ENCODE measurements at regions not wholly inside any gene's neighbourhood (a gene's known extent, or its start where the extent isn't known, plus 50 kb on each side); places are given as distances from the start of the nearest gene placed in this dataset.

DNA sequence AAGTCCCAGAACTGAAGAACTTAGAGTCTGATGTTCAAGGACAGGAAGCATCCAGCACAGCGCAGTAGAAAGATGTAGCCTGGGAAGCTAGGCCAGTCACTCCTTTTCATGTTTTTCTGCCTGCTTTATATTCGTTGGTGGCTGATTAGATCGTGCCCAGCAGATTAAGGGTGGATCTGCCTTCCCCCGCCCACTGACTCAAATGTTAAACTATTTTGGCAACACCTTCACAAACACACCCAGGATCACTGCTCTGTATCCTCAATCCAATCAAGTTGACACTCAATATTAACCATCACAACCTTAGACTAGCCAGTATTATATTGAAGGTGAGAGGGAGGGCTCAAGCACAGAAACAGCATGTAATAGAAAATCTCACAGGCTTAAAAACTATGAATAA, 222.9 kb downstream of the C12orf50 start:
- ChIA-PET CTCF (no interaction called here), POLR2A (no interaction called here)
- no peak overlapping the region for H3K4me3 ChIP-seq (ENCODE audit: low read length)
- intact Hi-C loops (cut with DNase I, micrococcal nuclease) = no loop called here
- no peaks in the 10 kb centered on the region for H3K4me1 ChIP-seq (ENCODE audit: insufficient read depth, low read length)
- Mint-ChIP-seq H3K36me3 (ENCODE audit: low read depth) (no peaks in the 10 kb centered on the region), H3K4me1 (ENCODE audit: low read depth) (no peaks in the 10 kb centered on the region), H3K9me3 (no peaks in the 10 kb centered on the region), H3K27me3 (no peaks in the 10 kb centered on the region), H3K4me3 (no peak overlapping the region), H3K27ac (no peak overlapping the region)
- DNase-seq = no peak
- no peaks in the 10 kb centered on the region for H3K27me3 ChIP-seq (ENCODE audit: control insufficient read depth in 1 of 2, insufficient read depth in 2 of 2, low read length in 2 of 2)
- H3K27ac ChIP-seq (ENCODE audit: low read depth in 1 of 2, low read length in 2 of 2) = no peak overlapping the region
- ATAC-seq (ENCODE audit: poor library complexity) = no peak
- no peak for TF ChIP-seq CTCF (IDR thresholded peaks at IDR 0.05)
- no peaks in the 10 kb centered on the region for H3K9me3 ChIP-seq (ENCODE audit: control insufficient read depth in 1 of 2, insufficient read depth in 1 of 2, low read length in 2 of 2)
- H3K36me3 ChIP-seq (ENCODE audit: insufficient read depth, low read length) = no peaks in the 10 kb centered on the region

- H3K9me3 Mint-ChIP-seq = no peaks in the 10 kb centered on the region
- ATAC-seq (ENCODE audit: poor library complexity) (no peak), DNase-seq (no peak)
- Histone ChIP-seq H3K4me3 (ENCODE audit: low read length) (no peak overlapping the region), H3K4me1 (ENCODE audit: insufficient read depth, low read length) (no peaks in the 10 kb centered on the region), H3K27me3 (ENCODE audit: control insufficient read depth in 1 of 2, insufficient read depth in 2 of 2, low read length in 2 of 2) (no peaks in the 10 kb centered on the region), H3K9me3 (ENCODE audit: control insufficient read depth in 1 of 2, insufficient read depth in 1 of 2, low read length in 2 of 2) (no peaks in the 10 kb centered on the region), H3K36me3 (ENCODE audit: insufficient read depth, low read length) (no peaks in the 10 kb centered on the region), H3K27ac (ENCODE audit: low read depth in 1 of 2, low read length in 2 of 2) (no peak overlapping the region)
- TF ChIP-seq CTCF (IDR thresholded peaks at IDR 0.05) = no peak
- CTCF ChIA-PET = no interaction called here
- no peaks in the 10 kb centered on the region for H3K4me1 Mint-ChIP-seq (ENCODE audit: low read depth)
- intact Hi-C loops (cut with DNase I, micrococcal nuclease) = no loop called here
- POLR2A ChIA-PET = no interaction called here
- no peak overlapping the region for H3K27ac Mint-ChIP-seq
- H3K27me3 Mint-ChIP-seq = no peaks in the 10 kb centered on the region
- no peaks in the 10 kb centered on the region for H3K36me3 Mint-ChIP-seq (ENCODE audit: low read depth)
- H3K4me3 Mint-ChIP-seq = no peak overlapping the region
Observed at GRCh38 chr12:87804386-87804785, 224.8 kb downstream of the C12orf50 start.

DNA sequence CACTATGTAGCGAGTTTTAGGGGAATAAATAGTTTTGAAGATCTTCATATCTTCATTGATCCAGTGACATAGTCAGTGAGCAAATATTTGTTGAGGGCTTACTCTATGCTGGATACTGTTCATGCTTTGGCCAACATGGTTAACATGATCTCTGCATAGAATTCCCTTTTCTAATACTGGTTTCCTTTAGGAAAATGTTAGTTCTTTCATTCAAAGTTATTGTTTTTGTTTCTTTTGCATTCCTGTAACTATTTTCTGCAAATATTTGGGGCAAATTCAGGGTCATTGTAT, 226.5 kb downstream of the C12orf50 start:
- Histone ChIP-seq H3K9me3 (ENCODE audit: control insufficient read depth in 1 of 2, insufficient read depth in 1 of 2, low read length in 2 of 2) (no peaks in the 10 kb centered on the region), H3K27ac (ENCODE audit: low read depth in 1 of 2, low read length in 2 of 2) (no peak overlapping the region), H3K27me3 (ENCODE audit: control insufficient read depth in 1 of 2, insufficient read depth in 2 of 2, low read length in 2 of 2) (no peaks in the 10 kb centered on the region), H3K4me3 (ENCODE audit: low read length) (no peak overlapping the region), H3K4me1 (ENCODE audit: insufficient read depth, low read length) (no peaks in the 10 kb centered on the region), H3K36me3 (ENCODE audit: insufficient read depth, low read length) (no peaks in the 10 kb centered on the region)
- ChIA-PET POLR2A (no interaction called here), CTCF (no interaction called here)
- no peak for DNase-seq
- H3K27ac Mint-ChIP-seq = no peak overlapping the region
- H3K27me3 Mint-ChIP-seq = no peaks in the 10 kb centered on the region
- H3K9me3 Mint-ChIP-seq = no peaks in the 10 kb centered on the region
- no peak for TF ChIP-seq CTCF (IDR thresholded peaks at IDR 0.05)
- H3K4me1 Mint-ChIP-seq (ENCODE audit: low read depth) = no peaks in the 10 kb centered on the region
- no peak overlapping the region for H3K4me3 Mint-ChIP-seq
- ATAC-seq (ENCODE audit: poor library complexity) = no peak
- no peaks in the 10 kb centered on the region for H3K36me3 Mint-ChIP-seq (ENCODE audit: low read depth)
- intact Hi-C loops (cut with DNase I, micrococcal nuclease) = no loop called here

Data from CD4-positive, alpha-beta T cell (primary cell).